ENCODE measurements at regions not wholly inside any gene's neighbourhood (a gene's known extent, or its start where the extent isn't known, plus 50 kb on each side); places are given as distances from the start of the nearest gene placed in this dataset.

DNA sequence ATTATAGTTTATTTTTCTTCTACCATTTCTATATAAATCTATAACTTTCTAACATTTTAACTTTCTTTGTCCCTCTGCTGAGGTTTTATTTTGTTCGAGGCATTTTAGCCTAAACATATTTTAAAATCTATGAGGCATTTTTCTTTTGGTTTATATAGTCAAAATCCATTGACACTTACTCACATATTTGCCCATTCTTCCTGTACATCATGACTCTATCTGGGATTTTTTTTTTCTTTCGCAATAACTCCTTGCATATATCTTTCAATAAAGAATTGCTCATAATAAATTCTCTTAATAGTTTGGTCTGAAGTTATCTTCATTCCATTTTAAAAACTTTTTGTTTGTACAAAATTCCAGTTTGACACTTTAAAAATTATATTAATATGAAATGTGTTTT is 632.3 kb downstream of the TLE4 start:
- TF ChIP-seq, protein P1, sequence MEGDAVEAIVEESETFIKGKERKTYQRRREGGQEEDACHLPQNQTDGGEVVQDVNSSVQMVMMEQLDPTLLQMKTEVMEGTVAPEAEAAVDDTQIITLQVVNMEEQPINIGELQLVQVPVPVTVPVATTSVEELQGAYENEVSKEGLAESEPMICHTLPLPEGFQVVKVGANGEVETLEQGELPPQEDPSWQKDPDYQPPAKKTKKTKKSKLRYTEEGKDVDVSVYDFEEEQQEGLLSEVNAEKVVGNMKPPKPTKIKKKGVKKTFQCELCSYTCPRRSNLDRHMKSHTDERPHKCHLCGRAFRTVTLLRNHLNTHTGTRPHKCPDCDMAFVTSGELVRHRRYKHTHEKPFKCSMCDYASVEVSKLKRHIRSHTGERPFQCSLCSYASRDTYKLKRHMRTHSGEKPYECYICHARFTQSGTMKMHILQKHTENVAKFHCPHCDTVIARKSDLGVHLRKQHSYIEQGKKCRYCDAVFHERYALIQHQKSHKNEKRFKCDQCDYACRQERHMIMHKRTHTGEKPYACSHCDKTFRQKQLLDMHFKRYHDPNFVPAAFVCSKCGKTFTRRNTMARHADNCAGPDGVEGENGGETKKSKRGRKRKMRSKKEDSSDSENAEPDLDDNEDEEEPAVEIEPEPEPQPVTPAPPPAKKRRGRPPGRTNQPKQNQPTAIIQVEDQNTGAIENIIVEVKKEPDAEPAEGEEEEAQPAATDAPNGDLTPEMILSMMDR (IDR thresholded peaks at IDR 0.05; ENCODE audit: low read depth, low read length, missing control alignments): no peak
- no peak overlapping the region for H3K4me3 ChIP-seq (ENCODE audit: low read depth, low read length)
- DNase-seq (ENCODE audit: low read depth): no peak

DNA sequence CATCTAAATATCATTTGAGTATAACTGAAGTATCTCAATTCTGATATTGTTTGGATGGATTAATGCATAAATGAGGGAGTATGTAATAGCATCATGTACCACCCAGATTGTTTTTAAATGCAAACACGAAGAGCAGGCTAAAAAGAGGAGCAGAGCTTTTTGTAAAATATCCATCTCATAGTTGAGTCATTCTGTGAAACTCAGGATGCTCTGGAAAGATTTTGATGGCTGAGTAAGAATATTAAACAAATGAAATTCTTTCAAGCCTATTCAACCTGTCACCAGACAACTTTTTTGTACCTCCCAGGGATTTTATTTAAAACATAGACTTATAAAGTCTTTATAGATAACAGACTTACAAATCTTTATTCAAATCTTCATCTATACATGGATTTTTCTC is 625.9 kb downstream of the TLE4 start:
- H3K4me3 ChIP-seq (ENCODE audit: low read depth, low read length): no peak overlapping the region
- no peak for DNase-seq (ENCODE audit: low read depth)
- TF ChIP-seq, protein P1 (IDR thresholded peaks at IDR 0.05; ENCODE audit: low read depth, low read length, missing control alignments): no peak

DNA sequence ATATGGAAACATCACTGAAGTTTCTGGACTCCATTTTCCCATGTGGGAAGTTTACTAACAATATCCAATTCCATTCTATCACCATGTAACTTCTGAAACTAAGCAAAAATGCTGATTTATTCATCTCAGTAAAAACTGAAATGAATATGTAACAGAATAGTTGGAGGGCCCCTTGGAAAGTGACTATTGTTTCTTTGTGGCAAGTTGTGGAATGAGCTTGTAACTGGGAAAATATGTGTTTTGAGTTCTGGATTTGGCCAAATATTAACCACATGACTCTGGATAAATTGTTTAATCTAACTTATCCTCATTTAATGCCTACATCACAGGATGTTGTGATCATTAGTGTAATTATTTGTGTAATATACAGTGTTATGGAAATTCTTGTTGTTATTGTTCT is 619.3 kb downstream of the TLE4 start:
- DNase-seq (ENCODE audit: low read depth): no peak
- TF ChIP-seq, protein P1 (IDR thresholded peaks at IDR 0.05; ENCODE audit: low read depth, low read length, missing control alignments): no peak
- no peak overlapping the region for H3K4me3 ChIP-seq (ENCODE audit: low read depth, low read length)

DNA sequence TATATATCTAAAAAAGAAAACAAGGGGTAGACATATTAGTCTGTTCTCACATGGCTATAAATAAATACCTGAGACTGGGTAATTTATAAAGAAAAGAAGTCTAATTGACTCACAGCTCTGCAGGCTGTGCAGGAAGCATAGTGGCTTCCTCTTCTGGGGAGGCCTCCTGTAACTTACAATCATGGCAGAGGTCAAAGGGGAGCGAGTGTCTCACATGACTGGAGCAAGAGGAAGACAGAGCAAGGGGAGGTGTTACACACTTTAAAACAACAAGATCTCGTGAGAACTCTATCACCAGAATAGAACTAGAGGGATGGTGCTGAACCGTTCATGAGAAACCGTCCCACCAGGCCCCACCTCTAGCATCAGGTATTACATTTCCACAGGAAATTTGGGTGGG is 616.8 kb downstream of the TLE4 start:
- DNase-seq (ENCODE audit: low read depth): no peak
- no peak overlapping the region for H3K4me3 ChIP-seq (ENCODE audit: low read depth, low read length)
- TF ChIP-seq, protein P1 (IDR thresholded peaks at IDR 0.05; ENCODE audit: low read depth, low read length, missing control alignments): no peak

DNA sequence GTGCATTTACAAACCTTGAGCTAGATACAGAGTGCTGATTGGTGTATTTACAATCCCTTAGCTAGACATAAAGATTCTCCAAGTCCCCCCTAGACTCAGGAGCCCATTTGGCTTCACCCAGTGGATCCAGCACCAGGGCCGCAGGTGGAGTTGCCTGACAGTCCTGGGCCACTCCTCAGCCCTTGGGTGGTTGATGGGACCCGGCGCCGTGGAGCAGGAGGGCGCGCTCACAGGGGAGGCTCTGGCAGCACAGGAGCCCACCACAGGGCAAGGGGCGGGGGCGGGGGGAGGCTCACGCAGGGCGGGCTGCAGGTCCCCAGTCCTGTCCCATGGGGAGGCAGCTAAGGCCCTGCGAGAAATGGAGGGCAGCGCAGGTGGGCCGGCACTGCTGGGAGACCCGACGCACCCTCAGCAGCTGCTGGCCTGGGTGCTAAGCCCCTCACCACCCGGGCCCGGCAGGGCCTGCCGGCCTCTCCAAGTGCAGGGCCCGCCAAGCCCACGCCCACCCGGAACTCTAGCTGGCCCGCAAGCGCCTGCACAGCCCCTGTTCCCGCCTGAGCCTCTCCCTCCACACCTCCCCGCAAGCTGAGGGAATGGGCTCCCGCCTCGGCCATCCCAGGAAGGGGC is 613.5 kb downstream of the TLE4 start:
- no peak overlapping the region for H3K4me3 ChIP-seq (ENCODE audit: low read depth, low read length)
- TF ChIP-seq, protein P1 (IDR thresholded peaks at IDR 0.05; ENCODE audit: low read depth, low read length, missing control alignments): no peak
- DNase-seq (ENCODE audit: low read depth): no peak

DNA sequence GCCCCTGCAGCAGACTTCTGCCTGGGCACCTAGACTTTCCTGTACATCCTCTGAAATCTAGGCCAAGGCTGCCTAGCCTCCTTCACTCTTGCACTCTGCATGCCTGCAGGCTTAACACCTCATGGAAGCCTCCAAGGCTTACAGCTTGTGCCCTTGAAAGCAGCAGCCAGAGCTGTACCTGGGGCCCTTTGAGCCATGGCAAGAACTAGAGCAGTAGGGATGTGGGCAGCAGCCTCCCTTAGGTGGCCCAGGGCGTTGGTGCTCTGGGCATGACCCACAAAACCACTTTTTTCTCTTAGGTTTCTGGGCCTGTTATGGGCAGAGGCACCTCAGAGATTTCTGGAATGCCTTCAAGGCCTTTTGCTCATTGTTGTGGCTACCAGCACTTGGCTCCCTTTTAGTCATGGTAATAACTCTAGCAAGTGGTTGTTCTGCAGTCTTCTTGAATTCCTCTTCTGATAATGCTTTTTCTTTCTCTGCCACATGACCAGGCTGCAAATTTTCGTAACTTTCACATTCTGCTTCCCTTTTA is 606.2 kb downstream of the TLE4 start:
- DNase-seq (ENCODE audit: low read depth): no peak
- H3K4me3 ChIP-seq (ENCODE audit: low read depth, low read length): no peak overlapping the region
- TF ChIP-seq, protein P1 (IDR thresholded peaks at IDR 0.05; ENCODE audit: low read depth, low read length, missing control alignments): no peak
